22Rv1 (cell line): ENCODE measurements at regions not wholly inside any gene's neighbourhood (a gene's known extent, or its start where the extent isn't known, plus 50 kb on each side); places are given as distances from the start of the nearest gene placed in this dataset.

Experiments used
- H3K27ac ChIP-seq: fragments of 450-650 bp; 2 replicates; pipeline ENCODE4 v1.5.1; 2017
- CTCF ChIP-seq: fragments of 450-650 bp; IDR thresholded peaks from 2 replicates; pipeline ENCODE4 v1.5.1; 2017; ENCODE audit warnings: mild to moderate bottlenecking
- ZFX ChIP-seq: fragments of 450-650 bp; IDR thresholded peaks from 2 replicates; pipeline ENCODE4 v1.6.1; 2017; ENCODE audit warnings: antibody characterized with exemption, borderline replicate concordance

- no peak for TF ChIP-seq CTCF
- no peak for TF ChIP-seq ZFX
Observed at GRCh38 chr11:120061036-120061760, 76.7 kb downstream of the TRIM29 start.

GRCh38 chr11:120060512-120060911 is 77.4 kb downstream of the TRIM29 start:
- no peak overlapping the region for H3K27ac ChIP-seq
- TF ChIP-seq CTCF (no peak), ZFX (no peak)

More at GRCh38 chr11:120061036-120061760, 76.7 kb downstream of the TRIM29 start:
- H3K27ac ChIP-seq, result no peak overlapping the region

- TF ChIP-seq CTCF, result no peak
- TF ChIP-seq ZFX, result no peak
- H3K27ac ChIP-seq, result no peak overlapping the region
Observed at GRCh38 chr11:120058931-120059330, 79.0 kb downstream of the TRIM29 start.

- H3K27ac ChIP-seq, result no peak overlapping the region
Observed at GRCh38 chr11:120057595-120058581, 80.0 kb downstream of the TRIM29 start.

GRCh38 chr11:120057028-120057330 is 80.9 kb downstream of the TRIM29 start:
- TF ChIP-seq CTCF (no peak), ZFX (no peak)
- H3K27ac ChIP-seq, result no peak overlapping the region

More at GRCh38 chr11:120057595-120058581, 80.0 kb downstream of the TRIM29 start:
- TF ChIP-seq ZFX (no peak), CTCF (no peak)

GRCh38 chr11:120056301-120057027 is 81.4 kb downstream of the TRIM29 start:
- H3K27ac ChIP-seq, result no peak overlapping the region

More at GRCh38 chr11:120056301-120057027, 81.4 kb downstream of the TRIM29 start:
- no peak for TF ChIP-seq ZFX
- TF ChIP-seq CTCF, result no peak
